Endothelial cell (in vitro differentiated cells): ENCODE measurements at regions not wholly inside any gene's neighbourhood (a gene's known extent, or its start where the extent isn't known, plus 50 kb on each side); places are given as distances from the start of the nearest gene placed in this dataset.
"Not testable (repeated sequence)": the region's sequence is repeated elsewhere in the genome, so short reads cannot be mapped to it uniquely, and the experiment has no call there.

Experiments
- DNase-seq: peaks from one replicate; pipeline ENCODE4 v3.0.0; 2021; ENCODE audit warnings: low spot score
- H3K27ac Mint-ChIP-seq: one replicate; pipeline ENCODE4 v1.8.0; 2021; ENCODE audit warnings: mixed read lengths, inconsistent platforms; ENCODE audit not compliant: unreplicated experiment
- H3K27me3 Mint-ChIP-seq: one replicate; pipeline ENCODE4 v1.8.0; 2021; ENCODE audit warnings: mild to moderate bottlenecking, moderate library complexity, mixed read lengths, inconsistent platforms; ENCODE audit not compliant: unreplicated experiment
- H3K36me3 Mint-ChIP-seq: one replicate; pipeline ENCODE4 v1.8.0; 2021; ENCODE audit warnings: mild to moderate bottlenecking, low read depth, mixed read lengths, inconsistent platforms; ENCODE audit not compliant: unreplicated experiment
- H3K4me1 Mint-ChIP-seq: one replicate; pipeline ENCODE4 v1.8.0; 2021; ENCODE audit warnings: mild to moderate bottlenecking, mixed read lengths, inconsistent platforms; ENCODE audit not compliant: unreplicated experiment
- H3K4me3 Mint-ChIP-seq: one replicate; pipeline ENCODE4 v1.8.0; 2021; ENCODE audit warnings: mild to moderate bottlenecking, mixed read lengths, inconsistent platforms; ENCODE audit not compliant: unreplicated experiment
- H3K9me3 Mint-ChIP-seq: one replicate; pipeline ENCODE4 v1.8.0; 2021; ENCODE audit warnings: mixed read lengths, inconsistent platforms; ENCODE audit not compliant: unreplicated experiment
- CTCF ChIP-seq: fragments of 200-600 bp; sonication (generic); IDR thresholded peaks from one replicate; pipeline ENCODE4 v1.5.0; 2021; ENCODE audit warnings: antibody characterized with exemption; ENCODE audit not compliant: unreplicated experiment

DNA sequence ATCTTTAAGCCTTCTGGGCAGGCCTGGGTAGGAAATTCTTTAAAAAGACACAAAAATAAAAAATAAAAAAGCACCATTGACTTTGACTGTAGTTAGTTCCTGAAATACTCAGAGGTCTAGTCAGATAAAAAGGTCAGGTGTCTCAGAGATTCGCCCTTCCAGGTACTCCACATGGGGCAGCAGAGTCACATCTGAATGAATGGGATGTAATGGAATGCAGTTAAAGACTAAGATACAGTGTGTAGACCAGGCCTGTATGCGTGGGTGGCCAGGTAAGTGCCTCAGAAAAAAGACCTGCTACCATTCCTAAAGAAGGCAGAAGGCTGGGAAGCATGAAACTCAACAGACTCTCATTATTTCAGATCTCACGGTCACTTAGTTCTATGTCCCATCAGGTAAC is 68.6 kb upstream of the SEM1 start:
- Mint-ChIP-seq H3K4me1 (no peaks in the 10 kb centered on the region), H3K27me3 (no peaks in the 10 kb centered on the region), H3K9me3 (no peaks in the 10 kb centered on the region), H3K36me3 (no peaks in the 10 kb centered on the region), H3K27ac (no peak overlapping the region), H3K4me3 (no peak overlapping the region)
- DNase-seq = no peak
- TF ChIP-seq CTCF = no peak

GRCh38 chr7:96781919-96782318 is 72.3 kb upstream of the SEM1 start:
- Mint-ChIP-seq H3K36me3 (no peaks in the 10 kb centered on the region), H3K27ac (no peak overlapping the region), H3K4me1 (peaks cover 7% of the 10 kb centered on the region), H3K4me3 (no peak overlapping the region), H3K27me3 (peaks cover 3% of the 10 kb centered on the region), H3K9me3 (no peaks in the 10 kb centered on the region)
- TF ChIP-seq CTCF = no peak
- DNase-seq = no peak

DNA sequence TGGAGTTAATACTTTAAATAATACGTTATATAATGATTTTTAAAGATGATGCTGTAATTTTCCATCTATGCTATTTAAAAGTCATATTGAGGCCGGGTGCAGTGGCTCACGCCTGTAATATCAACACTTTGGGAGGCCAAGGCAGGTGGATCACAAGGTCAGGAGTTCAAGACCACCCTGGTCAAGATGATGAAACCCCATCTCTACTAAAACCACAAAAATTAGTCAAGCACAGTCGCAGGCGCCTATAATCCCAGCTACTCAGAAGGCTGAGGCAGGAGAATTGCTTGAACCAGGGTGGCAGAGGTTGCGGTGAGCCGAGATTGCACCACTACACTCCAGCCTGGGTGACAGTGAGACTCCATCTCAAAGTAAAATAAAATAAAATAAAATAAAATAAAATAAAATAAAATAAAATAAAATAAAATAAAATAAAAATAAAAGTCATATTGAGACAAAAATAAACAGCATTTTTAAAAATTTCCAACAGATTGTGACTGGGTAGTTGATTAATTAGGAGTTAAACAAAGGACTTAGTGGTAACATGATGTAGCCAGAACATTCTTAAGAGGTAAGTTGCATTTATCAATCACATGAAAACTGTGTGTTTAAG is 73.1 kb upstream of the SEM1 start:
- H3K4me3 Mint-ChIP-seq, H3K27me3 Mint-ChIP-seq, H3K36me3 Mint-ChIP-seq, H3K9me3 Mint-ChIP-seq, DNase-seq, H3K27ac Mint-ChIP-seq, H3K4me1 Mint-ChIP-seq: not testable (repeated sequence)

DNA sequence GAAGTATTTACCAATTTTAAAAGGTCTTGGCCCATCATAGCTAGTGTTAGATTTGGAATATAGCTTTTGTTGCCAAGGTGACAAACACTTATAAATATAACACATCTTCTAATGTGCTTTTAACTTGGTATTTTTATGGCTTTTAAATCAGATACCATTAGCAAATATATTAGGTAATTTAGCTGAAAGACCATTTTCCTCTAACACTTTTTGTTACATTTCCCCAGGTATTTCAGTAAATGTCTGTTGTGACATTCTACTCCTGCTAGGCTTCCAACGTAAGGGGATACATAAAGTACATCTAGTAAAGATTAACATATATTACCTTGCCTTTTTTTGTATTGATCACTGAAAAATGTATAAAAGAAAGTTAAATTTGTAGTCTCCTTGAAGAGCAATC is 75.0 kb upstream of the SEM1 start:
- TF ChIP-seq CTCF = no peak
- H3K4me1 Mint-ChIP-seq = peaks cover 8% of the 10 kb centered on the region
- H3K4me3 Mint-ChIP-seq = no peak overlapping the region
- no peak for DNase-seq
- H3K27me3 Mint-ChIP-seq = peaks cover 3% of the 10 kb centered on the region
- H3K9me3 Mint-ChIP-seq = no peaks in the 10 kb centered on the region
- H3K27ac Mint-ChIP-seq = no peak overlapping the region
- H3K36me3 Mint-ChIP-seq = no peaks in the 10 kb centered on the region

GRCh38 chr7:96786261-96786997 is 76.8 kb upstream of the SEM1 start:
- H3K36me3 Mint-ChIP-seq = no peaks in the 10 kb centered on the region
- DNase-seq = no peak
- H3K4me3 Mint-ChIP-seq = no peak overlapping the region
- no peak for TF ChIP-seq CTCF
- peaks cover 3% of the 10 kb centered on the region for H3K27me3 Mint-ChIP-seq
- no peaks in the 10 kb centered on the region for H3K9me3 Mint-ChIP-seq
- H3K4me1 Mint-ChIP-seq = peaks cover 8% of the 10 kb centered on the region
- peak overlapping the region; percentile 58 for H3K27ac Mint-ChIP-seq
